SW480 (cell line): ENCODE measurements at regions not wholly inside any gene's neighbourhood (a gene's known extent, or its start where the extent isn't known, plus 50 kb on each side); places are given as distances from the start of the nearest gene placed in this dataset.

ENCODE experiments used
- DNase-seq: peaks from one replicate; pipeline ENCODE4 v3.0.0-alpha.2; 2016; ENCODE audit warnings: low spot score

DNA sequence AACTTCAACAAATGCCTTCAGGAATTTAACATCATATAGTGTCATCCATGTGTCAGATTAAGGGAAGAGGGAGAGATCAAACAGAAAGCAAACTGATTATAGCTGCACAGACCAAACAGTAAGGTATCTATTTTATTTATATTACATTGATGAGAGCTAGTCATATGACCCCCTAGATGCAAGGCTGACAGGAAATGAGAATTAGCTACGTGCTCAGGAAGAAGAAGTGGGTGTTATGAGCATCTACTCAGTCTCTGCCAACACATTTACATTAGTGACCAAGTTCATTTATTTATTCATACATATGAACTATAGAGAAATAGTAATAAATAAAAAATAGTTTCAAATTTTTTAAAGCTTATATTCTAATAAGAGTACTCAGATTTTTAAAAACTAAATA is 787.3 kb downstream of the KCTD16 start:
- no peak for DNase-seq

DNA sequence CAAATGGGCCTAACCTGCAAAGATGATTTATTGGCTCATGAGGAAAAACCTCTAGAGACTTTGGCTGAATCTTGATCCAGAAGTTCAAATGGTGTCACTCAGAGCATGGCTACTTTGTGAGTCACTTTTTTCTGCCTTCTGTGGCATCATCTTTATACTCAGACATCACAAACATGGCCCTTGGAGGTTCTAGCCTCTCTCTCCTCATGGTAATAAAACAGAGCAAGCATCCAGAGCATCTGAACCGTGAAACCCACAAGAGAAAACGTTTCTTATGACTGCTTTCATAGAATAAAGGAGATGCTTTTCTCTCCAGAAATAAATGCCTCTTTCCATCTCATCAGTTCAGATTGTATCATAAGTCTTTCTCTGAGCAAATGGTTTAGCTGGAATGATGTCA is 780.3 kb downstream of the KCTD16 start:
- no peak for DNase-seq

DNA sequence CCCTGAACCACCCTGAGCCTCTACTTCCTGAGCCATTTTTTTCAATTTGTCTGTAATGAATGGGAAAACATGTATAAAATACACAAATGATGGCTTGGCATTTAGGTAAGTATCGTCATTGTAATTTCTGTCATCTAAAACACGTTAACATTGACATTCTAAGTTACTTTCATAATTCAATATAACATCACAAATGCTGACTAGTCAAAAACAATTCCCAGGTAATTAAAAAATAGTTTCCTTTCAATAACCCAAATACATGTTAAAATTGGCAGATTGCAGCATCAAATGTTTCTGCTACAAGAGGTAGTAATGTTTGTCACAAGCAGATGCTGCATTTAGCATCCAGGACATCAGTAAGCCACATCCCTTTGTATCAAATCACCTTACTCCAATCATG is 776.4 kb downstream of the KCTD16 start:
- no peak for DNase-seq

DNA sequence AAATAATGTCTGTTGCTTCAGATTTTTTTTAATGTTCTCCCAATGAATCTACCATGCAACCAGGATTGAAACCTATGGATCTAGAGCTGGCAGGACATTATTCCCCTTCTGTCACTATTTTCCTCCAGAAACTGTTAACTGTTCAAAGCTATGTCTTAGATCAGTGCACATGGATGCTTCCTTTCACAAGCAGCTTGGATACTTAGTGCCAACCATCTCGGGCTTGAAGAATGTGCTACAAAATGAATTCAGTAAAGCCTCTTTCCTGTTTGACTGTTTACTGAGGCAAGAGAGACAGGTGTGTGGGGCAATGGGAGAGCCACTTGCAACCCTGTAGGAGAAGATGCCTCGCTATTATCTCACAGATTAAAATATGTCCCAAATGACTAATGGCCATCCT is 774.8 kb downstream of the KCTD16 start:
- no peak for DNase-seq

DNA sequence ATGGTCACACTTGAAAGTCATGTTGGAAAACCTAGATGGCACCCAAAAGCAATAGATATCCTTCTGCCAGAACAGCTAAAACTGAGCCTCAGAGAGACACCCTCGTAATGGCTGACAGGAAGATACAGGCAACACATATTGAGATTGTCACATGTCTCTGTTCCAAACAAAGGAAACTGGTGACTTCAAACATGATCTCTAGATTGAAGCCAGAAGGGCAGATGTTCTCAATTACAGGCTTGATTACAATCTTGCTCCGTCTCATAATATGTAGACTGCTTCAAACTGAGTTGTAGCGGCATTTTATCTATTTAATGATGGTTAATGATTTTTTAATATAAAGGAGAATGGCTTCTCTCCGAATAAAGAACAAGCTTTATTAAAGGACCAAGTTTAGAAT is 774.3 kb downstream of the KCTD16 start:
- DNase-seq: no peak

DNA sequence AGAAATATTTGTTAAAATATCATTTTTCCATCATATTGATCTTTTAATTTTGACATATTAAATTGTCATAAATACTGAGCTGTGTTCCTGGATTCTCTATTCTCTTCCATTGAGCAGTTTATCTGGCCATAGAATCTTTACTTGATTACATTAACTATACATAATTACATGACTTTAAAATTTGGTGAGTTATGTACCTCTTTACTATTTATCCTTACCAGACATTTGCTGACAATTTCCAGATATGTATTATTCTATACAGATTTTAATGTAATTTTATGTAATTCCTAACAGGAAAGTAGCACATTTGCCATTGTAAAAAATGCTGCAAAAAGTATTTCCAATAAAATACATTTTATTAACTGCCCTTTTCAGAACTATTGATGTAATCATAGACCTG is 770.3 kb downstream of the KCTD16 start:
- no peak for DNase-seq

DNA sequence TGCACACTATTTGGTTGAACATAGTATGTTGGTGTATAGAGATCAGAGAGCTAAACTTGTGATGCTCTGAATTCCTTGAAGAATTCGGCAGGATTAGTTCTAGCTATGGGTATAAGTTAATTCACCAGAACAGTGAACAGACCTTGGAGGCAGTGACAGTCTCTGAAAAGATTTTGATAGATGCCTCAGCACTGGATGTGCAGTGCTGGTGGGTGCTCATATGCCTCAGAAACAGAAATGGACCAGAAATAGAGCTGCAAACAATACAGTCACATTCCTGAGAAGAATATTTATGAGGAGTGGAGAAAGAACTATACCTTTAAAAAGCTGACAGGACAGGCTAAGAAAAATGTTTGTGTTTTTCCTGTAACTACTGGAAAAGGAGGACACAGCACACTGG is 747.7 kb downstream of the KCTD16 start:
- DNase-seq: no peak

DNA sequence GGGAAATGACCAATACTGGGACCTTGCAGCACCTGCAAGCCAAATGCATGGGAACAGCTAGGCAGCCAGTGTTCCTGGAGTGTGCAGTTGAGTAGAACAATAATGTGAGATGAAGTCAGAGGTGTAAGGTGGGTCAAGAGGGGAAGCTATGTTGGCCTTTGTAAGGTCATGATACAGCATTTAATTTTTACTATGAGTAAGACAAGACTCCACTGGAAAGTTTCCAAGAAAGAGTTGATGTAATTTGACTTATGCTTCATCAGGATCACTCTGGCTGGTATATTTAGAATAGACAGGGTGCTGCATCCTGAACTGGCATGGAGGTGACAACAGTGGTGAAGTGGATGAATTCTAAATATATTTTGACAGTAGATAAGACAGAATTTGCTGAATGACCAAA is 744.8 kb downstream of the KCTD16 start:
- no peak for DNase-seq

DNA sequence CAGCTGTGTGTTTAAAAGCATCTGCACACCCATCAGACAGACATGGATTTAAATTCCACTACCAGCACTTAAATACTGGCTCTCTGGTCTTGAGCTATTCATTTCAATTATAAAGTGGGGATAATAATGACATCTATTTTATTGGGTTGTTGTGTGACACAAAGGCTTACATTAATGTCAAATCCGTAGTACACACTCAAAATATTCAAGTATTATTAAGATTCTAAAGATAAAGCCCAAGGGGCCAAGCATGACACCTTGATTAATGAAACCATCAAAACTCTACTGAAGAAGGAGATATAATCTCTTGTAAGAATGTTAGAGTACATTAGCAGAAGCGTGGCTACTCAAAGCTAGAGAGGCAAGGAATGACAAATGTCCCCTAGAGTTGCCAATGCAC is 743.0 kb downstream of the KCTD16 start:
- no peak for DNase-seq

DNA sequence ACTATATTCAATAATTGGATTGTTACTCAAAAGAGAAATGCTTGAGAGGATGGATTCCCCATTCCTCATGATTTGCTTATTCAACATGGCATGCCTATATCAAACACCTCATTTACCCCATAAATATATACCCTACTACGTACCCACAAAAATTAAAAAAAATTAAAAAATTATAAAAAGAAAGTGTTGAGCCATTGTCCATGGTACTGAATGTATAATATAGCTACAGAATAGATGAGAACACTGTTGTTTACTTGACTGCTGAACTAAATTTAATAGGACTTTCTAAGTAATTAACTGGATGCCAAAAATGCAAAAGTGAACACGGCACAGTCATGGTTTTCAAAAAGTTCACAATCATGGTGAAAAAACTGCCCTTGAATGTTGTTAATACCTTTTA is 725.8 kb downstream of the KCTD16 start:
- no peak for DNase-seq

DNA sequence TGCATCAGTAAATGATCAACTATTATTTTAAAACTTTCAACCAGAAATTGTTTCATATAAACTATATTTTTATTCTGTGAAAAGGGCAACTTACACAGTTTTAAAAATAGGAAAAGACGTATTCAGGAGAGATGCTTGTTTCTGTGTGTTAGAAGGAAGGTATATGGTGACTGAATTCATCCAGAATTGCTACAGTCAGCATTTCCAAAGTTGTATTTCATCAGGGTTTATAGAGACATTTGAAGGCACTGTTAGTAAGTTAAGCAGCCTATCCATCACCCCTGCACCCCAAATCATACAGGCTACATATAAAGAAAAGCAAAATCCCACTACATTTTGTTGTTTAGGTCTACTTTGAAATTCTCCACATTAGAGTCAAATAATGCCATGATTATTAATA is 716.0 kb downstream of the KCTD16 start:
- DNase-seq: no peak

DNA sequence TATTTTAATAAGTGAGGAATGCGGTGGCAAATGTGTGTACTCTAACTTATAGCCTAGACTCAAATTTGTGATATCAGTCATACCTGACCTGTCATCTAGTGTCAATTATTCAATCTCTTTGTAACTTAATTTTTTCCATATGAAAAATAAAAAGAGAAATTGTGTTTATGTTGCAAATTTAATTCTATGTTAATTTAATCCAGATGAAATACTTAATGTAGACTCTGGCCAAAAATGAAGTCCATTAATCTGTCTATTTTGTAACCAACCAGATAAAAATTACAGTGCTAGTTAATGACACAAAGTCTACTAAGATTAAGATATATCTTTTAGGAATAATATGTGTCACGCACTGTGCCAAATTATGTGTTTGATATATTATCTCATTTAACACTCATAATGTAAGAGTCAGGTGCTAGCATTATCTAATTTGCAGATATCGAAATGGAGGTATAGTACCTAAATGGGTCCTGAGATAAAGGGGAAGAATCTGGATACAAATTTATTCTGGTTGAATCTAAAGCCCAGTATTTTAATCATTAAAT is 712.1 kb downstream of the KCTD16 start:
- DNase-seq: no peak

DNA sequence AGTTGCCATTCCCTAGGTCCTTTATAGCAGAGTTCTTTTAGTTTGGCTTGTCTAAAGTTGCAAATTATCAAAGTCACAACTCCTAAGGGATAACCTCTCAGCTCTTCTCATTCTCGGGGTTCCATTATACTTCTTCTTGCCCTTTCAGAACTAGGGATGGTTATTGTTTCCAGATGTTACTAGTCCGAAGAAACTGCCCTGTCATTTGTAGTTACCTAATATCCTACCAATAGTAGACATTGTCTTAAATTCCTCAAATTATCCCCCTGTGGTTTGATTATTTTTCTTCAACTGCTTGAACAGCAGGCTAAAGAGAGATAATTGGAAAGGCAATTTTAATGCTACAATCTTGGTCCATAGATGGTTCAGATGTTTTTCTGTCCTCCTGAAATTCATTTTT is 709.8 kb downstream of the KCTD16 start:
- no peak for DNase-seq

DNA sequence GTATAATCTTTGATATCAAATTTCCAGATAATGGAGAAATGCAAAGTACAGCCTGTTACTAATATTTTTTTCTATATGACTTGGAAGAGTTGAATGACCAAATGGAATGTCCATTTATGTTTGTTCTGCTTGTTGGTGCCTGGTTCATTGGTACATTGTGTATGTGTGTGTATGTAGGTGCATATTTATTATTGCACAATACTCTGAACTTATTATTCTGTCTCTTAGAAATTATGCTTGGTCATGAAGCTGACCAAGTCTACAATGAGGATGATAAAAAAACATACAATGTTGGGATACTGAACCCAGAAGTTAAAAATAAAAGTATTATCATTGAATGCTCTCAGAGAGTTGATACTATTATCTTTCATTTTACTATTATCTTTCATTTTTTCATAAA is 706.3 kb downstream of the KCTD16 start:
- DNase-seq: no peak

DNA sequence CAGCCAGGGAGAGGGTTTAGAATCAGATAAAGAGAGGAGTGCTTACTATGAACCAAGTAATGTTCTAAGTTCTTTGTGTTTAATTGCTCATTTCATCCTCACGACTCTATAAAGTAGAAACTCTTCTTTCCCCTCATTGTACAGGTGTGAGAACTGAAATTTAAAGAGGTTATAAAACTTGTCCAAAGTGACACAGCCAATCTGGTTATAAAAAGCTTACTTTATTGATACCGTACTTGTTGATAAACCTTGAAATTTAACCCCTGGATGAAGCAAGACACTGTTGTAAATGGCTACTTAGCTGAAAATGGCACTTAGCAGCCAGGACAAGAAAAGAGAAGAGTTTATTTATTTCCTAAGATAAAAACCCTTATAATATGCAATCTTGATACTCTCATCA is 702.4 kb downstream of the KCTD16 start:
- DNase-seq: no peak

DNA sequence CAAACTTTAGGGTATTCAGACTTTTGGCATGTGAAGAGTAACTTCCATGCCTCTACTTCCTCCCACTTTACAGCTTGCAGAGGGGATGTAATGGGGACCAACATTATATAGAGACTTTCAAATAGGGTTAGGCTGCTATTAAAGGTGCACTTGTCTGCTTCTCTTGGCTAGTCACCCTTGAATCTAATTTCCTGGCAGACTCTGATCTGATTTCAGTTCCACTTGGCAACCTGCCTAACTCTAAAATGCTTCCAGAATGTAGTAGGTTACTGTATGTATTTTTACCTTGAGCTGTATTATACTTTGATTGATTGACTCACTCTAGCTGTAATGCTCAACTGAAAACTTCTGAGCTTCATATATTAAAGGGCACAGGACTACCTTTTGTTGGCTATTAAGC is 693.4 kb downstream of the KCTD16 start:
- no peak for DNase-seq

DNA sequence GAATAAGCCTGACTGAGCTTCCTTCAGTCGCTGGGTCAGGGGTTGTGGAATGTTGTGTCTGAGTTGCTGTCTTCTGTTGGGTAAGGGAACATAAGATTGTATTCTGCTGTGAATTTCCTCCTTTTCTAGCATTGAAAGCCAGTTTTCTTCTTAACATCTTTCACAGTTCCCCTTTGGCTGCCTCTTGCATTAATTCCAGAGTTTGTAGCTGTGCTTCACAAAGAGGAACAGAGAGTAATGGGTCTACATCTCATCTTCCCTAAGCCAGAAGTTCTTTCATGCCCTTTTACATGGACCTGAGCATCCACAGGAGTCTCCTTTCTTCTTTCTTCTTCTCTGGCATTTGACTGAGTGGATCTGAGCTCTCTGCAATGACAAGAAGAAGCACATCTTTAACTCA is 686.8 kb downstream of the KCTD16 start:
- no peak for DNase-seq

DNA sequence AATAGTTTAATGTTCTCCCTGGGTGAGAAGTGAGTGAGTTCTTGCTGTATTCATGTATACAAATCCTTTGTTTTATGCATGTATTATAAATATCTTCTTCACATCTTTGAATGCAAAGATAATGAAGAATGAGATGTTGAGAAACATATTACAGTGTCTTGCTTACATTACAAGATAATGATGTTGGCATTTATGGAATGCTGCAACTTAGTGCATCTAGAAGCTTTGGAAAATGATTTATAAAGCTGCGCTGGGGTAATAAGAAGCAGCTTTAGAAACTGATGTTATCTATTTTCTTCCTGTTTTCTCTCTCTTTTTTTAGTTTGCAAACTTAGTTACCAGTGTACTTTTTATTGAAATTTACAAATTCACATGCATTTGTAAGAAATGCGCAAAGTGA is 673.4 kb downstream of the KCTD16 start:
- no peak for DNase-seq

DNA sequence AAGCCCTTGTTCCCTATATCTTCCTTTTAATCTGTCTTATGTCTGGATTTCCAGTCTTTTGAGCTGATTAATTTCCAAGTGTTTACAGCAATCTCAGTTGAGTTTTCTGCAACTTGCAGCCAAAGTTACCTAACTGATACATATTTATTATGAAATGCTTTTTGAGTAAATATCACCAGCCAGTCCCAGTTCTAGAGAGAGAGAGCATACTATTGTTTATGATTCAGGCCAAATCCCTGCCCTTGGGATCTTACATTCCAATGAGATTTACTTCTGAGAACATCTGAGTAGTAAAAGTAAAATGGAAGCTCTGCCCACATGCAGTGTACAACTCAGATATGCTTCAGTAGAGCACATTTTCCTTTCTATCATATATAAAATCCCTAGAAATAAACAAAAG is 661.7 kb downstream of the KCTD16 start:
- no peak for DNase-seq

DNA sequence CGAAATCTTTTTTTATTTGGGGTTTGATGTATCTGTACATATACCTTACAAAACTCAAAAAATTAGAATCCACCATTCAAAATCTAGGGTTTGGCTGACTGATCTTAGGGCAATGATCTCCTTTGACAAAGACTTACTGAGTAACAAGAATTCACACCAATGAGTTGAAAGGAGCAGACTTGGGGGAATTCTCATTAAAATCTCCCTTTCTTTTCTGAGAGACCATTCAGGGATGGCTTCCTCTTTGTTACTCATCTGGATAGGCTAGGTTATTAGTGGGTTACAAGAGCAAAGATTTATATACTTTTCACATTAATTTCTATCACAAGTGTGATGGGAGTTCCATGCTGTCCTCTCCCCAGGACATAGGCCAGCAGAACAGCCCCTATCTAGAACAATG is 661.0 kb downstream of the KCTD16 start:
- DNase-seq: no peak

DNA sequence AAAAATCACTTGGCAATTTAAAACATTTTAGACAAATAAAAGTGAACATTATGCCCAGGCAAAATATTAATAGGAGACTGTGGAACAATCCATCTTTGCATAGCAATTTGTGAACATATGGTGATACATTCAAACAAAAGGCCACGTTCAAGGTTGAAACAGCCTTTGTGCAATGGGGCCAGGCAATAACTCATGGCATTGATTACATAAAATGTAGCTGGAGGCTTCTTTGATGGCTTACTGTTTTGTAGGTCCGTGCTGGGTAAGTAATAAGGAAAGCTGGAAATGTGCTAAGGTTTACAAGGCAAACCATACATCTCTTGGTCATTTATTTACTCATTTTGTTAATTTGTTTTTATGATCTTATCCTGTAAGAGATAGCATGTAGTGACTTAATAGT is 651.8 kb downstream of the KCTD16 start:
- no peak for DNase-seq

DNA sequence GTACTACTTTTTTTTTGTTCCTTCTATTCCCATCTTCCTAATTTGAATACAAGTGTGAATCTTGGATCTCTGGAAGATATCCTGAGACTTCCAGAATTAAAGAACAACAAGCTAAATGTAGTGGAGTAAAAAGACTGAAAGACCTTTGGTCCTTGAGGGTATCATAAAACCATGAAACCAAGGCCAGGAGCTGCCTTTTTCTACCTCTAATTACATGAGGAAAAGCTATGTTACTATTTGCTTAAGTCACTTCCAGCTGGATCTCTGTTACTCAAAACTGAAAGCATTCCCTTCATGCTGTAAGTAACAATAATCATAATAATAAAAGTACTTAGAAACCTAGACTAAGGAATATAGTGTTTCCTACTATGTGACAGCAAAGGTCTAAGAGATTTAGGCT is 649.6 kb downstream of the KCTD16 start:
- DNase-seq: no peak

DNA sequence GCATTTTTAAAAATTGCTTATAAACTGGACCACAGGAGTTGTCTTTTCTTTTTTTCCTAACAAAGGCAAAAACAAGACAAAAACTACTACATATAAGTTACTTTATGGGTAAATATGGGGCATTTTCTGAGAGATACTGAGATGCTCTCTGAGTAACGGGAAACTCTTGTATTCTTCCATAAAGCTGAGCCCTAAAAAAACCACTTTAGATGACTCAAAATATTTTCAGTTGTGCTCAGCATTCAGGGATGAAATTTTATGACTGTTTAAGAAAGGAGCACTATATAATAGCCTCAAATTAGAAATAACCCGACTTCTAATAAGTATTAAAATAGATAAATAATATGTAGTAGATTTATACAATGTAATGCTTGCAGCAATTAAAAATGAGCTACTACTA is 644.5 kb downstream of the KCTD16 start:
- no peak for DNase-seq

DNA sequence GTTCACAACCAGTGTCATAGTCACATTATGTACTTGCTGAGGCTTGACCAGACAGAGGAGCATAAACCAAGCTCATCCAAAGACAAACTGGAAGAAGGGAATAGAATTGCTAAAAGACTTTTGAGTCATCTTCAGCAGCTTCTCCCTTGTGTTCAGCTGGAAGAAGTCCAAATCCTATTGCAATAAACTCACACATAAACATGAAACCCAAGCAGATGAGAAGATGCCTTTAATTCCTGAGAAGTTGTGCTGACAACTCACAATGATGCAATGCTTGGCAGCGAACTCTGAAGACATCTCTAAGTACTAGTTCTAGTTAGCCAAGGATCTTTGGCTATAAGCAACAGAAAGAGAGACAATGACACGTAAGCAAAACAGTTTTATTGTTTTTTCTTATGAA is 642.1 kb downstream of the KCTD16 start:
- DNase-seq: no peak

DNA sequence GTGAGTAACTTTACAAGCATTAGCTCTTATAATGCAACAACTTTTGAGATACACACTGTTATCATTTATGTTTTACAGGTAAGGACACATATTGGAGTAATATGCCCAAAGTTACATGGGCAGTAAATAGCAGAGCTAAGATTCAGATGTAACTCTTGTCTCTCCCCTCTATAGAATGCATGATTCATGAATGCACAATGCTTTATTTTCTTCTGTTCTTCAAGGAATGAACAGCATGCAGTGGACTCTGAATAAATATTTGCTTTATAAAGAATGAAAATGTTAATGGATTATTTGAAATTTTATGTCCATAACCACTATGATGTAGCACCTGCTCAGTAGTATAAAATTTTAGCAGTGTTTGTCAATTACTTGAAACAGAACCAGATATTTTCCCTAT is 629.5 kb downstream of the KCTD16 start:
- DNase-seq: no peak
